HG02642 (cell line): ENCODE measurements at regions not wholly inside any gene's neighbourhood (a gene's known extent, or its start where the extent isn't known, plus 50 kb on each side); places are given as distances from the start of the nearest gene placed in this dataset.

Experiments used
- ATAC-seq: cut with Tn5 transposase; IDR thresholded peaks from one replicate; pipeline ENCODE4 v1.9.1; 2021; ENCODE audit warnings: mild to moderate bottlenecking; ENCODE audit not compliant: unreplicated experiment, poor library complexity

DNA sequence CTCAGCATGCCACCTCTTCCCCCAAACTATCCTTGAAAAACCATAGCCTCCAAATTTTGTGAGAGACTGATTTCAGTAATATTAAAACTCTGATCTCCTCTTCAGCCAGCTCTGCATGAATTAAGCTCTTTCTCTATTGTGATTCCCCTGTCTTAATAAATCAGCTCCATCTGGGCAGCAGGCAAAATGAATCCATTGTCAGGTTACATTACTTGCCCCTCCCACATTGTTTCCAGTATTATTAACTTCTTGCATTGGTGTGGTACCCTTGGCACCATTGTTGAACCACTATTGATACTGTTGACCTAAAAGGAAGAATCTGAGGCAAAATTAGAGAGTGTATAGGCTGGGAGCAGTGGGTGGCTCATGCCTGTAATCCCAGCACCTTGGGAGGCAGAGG lies 512.2 kb upstream of the VRK2 start:
- no peak for ATAC-seq

DNA sequence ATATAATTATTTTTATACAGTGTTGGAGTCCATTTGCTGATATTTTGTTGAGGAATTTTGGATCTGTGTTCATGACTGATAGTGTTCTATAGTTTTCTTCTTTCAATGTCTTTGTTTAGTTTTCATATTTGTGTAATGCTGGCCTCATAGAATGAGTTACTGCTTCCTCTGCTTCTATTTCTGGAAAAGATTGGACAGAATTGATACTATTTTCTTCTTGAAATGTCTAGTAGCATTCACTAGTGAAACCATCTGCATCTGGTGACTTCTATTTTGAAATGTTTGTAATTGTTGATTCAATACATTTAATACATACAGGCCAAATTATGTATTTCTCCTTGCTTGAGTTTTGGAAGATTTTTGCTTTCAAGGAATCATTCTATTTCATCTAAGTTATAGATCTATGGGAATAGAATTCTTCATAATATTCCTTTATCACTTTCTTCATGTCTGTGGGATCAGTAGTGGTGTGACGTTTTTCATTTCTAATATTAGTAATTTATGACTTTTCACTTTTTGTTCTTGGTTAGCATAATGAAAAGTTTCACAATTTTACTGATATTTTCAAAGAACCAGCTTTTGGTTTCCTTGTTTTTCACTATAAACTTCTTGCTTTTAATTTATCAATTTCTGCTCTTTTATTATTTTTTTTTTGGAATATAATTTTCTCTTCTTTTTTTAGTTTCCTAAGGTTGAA lies 509.9 kb upstream of the VRK2 start:
- no peak for ATAC-seq

DNA sequence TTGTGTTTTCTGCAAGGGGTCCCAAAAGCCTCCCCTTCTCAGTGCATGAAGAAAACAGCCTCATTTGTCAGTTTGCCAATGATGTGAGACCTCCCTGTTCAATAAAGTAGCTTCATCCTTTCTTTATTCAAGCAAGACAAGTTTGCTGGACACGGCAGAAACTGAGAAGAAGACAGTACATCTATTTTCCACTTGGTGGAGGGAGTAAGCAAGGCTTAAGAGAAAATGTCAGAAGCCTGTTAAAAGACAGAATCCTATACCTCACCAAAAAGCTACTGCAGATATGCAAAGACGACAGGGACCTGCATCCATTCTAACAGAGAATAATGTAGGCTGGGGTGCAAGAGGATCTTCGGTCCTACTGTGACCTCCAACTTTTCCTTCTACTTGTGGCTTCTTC lies 506.8 kb upstream of the VRK2 start:
- no peak for ATAC-seq

DNA sequence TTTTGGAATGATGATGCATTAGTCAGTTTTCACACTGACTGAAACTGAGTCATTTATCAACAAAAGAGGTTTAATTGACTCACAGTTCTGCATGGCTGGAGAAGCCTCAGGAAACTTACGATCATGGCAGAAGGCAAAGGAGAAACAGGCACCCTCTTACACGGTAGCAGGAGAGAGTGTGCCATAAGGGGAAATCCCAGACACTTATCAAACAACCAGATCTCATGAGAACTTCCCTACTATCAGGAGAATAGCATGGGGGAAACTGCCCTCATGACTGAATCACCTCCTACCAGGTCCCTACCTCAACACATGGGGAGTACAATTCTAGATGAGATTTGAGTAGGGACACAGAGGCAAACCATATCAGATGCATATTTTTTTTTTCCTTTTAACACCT lies 504.5 kb upstream of the VRK2 start:
- ATAC-seq: no peak

DNA sequence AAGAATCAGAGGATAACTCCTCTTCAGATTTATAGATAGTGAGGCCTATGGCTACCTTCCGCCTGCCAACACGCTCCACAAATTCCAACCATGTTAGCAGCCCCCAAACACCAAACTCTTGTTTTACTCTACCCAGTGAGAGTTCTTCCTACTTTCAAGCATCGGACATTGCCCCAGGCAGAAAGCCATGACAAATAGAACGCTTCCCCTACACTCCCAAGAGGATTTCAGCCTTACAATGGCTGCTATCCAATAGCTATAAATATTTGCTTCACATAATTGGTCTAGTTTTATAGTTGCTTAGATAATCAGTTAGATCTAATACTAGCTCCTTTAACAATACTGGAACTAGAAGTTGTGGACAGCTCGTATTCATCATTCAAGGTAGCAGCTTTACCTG lies 503.4 kb upstream of the VRK2 start:
- ATAC-seq: no peak

DNA sequence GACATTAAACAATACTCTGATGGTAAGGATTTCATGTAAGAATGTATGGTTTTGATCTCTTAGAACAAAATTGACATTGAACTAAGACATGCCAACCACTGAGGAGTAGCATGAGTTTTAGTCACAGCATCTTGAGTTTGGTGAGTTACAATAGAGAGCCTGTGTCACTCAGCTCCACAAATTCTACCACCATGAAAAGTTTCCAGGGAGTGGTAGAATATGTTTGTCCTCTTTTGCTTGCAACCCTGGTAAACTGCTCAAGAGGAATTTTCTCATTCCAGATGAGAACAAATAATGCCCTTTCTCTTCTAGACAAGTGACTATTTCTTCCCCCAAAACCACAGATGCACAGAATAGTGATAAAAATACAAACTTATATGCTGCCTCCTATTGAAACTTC lies 502.0 kb upstream of the VRK2 start:
- ATAC-seq: no peak

DNA sequence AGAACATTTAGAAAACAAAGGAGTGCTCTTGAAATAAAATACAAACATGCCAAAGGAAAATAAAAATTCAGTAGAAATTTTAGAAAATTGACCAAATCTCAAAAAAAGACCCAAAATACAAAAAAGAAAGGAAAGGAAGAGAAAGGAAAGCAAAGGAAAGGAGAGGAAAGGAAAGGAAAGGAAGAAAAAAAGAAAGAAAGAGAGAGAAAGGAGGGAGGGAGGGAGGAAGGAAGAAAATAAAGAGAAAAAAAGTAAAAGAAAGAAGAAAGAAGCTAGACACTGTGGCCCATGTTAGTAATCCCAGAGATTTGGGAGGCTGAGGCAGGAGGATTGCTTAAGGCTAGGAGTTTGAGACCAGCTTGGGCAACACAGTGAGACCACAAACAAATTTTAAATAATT lies 500.1 kb upstream of the VRK2 start:
- no peak for ATAC-seq

DNA sequence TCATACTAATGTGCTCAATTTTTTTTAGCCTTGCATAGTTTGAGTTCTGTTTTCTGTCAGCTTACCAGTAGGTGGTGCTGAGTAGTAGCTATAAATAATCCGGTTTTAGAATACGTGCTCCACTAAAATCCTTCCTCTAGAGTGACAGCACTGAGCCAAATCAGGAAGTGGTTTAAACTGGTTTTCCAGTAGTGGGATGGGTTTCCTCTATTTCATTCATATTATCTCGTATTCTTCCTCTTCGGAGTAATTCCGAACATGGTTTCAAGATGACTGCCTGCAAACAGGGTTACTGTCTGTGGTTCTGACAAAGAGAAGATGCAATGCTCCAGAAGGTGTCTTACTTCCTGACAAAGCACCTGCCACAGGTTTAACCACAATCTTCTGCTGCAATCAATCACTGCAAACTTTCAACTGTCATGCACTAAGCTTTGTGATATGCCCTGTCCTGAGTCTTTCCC lies 496.9 kb upstream of the VRK2 start:
- peak; percentile 77 for ATAC-seq

DNA sequence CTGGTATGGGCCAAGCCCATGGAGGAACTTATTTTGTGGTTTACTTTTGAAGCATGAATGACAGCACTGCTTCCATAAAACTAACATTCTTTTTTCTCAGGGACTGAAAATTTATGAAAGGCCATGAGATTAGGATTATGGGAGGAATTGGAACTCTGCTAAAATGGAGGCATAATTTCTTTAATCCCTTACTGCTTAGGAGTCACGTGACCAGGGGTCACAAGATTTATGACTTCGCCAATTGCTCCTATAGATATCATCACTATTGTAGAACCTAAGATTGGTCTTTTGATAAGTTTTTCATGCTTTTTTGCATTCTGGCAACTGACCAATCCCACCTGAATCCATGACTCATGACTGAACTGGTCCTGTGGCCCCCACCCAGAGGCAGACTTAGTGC lies 495.7 kb upstream of the VRK2 start:
- no peak for ATAC-seq

DNA sequence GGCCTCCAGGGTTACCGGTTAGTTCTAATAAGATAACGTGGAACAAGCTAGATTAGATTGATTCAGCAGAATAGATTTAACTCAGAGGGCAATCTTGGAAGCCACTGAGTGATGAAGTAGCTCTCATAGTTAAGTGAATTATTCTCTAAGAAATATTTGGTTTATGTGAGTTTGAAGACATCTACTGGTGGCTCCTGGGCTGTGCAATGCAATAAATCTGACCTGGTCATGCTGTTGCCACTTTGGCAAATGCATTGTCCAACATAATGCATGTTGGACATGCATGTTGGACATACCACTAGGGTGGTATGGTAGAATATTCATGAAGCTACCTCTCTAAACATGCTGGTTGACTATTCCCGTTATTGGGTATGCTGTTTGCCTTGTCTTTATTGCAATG lies 493.7 kb upstream of the VRK2 start:
- no peak for ATAC-seq

DNA sequence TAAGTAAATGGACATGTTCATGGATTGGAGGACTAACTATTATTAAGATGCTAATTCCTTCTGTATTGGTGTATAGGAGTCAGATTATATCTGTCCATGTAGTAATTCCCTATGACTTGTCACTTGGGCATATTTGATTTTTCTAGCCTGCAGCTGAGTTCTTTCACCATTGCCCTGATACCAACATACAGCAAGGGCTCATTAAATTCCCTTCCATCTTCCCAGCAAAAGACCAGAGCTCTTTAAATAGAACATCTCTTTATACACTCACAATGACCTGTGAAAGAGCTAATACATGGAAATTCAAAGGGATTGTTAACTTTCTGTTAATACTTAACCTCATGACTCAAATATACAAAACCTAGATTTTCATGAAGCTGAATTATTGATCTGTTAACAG lies 492.3 kb upstream of the VRK2 start:
- no peak for ATAC-seq

DNA sequence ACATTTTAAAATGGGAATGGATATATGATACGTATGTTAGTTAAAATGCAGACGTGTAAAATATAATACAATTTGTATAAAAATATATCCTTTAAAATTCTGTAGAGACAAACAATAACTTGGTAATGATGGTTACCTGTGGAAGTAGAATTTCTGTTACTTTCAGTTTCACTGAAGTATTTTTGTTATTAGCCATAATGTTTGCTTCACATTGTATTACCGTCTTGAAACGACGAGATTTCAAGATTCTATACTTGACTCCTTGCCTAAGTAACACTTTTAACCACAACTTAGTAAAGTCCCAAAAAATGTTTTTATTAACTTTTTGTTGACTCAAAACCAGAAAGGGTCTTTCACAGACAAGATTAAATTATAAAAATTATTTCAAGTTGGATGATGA lies 488.3 kb upstream of the VRK2 start:
- no peak for ATAC-seq

DNA sequence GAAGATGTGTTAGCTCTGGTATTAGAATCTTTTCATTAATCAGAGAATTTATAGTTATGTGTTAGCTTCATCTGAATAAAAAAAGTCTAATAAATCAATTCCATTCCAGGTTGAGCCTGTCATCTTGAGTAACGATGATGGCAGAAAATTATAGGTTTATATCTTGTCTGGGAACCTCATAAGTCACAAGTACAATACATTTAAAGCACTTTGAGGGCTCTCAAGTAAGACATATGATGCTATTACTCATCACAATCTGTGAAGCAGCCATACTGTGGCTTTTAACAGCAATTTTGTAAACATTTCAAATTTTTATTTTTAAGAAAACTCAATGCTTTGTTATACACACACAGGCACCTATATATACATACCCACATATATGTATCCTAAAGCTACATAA lies 484.1 kb upstream of the VRK2 start:
- no peak for ATAC-seq

DNA sequence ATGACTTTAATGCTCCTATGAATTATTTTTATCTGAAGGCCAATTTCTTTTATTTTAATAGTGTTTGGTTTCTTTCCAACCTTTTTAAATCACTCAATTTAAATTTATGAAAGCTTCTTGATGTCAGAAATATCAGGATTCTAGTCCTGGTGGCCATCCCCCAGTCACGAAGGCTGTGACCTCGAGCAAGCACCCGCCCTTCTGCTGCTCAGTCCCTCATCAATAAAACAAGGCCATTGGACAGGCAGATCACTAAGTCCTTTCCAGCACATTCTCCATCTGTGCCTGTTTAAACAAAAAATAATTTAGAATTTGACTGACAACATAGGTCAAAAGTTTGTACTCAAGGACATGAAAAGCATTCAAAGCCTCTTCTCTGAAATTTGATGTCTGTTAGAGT lies 483.6 kb upstream of the VRK2 start:
- no peak for ATAC-seq

DNA sequence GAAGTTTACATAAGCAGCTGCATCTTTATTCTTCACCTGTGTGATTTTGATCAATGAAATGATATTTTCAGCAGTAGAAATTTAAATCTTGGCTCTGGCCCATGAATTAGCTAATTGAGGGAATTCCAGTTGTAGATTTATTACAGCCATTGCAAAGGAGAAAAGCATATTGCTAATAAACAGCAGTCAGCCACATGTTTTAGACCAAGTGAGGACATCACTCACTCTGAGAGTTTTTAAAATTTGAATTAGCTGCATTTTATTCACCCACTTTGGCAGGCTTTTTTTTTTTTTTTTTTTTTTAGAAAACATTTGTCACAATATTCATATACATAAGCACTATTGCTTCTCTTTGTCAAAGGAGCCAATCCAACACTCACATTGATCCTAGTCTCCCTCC lies 479.4 kb upstream of the VRK2 start:
- ATAC-seq: no peak

DNA sequence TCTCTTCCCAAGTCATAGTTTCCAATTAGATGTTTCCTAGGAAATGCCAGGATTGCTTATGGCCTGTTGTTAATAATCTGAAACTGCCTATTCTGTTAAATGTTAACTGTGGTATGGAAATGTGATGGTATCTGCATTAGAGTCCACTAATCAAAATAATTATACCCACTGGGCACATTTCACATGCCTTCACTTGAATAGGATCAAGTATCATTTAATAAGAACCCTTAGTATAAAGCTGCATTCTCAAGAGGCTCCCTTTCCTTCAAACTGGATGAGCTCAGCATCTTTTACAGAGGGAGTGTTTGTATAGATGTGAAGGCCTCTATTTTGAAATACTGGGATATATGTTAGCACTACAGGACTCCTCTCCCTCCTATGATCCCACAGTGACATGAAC lies 477.2 kb upstream of the VRK2 start:
- ATAC-seq: no peak

DNA sequence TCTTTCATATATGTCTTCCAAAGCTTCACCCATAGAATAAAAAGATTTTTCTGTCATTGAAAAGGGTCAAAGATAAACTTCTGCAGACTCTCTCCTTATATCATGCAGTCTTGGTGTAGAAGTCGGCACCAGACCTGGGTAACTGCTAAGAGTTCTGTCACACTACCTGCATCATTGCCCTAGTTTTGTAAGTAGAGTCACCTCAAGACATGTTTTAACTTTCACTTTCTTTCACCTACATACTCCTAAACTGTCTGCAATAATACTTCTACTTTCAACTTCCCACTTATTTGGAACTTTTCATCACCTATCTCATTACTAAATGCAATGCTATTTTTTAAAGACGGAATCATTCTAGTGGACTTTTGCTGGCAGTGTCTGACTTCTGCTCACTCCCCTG lies 475.6 kb upstream of the VRK2 start:
- no peak for ATAC-seq

DNA sequence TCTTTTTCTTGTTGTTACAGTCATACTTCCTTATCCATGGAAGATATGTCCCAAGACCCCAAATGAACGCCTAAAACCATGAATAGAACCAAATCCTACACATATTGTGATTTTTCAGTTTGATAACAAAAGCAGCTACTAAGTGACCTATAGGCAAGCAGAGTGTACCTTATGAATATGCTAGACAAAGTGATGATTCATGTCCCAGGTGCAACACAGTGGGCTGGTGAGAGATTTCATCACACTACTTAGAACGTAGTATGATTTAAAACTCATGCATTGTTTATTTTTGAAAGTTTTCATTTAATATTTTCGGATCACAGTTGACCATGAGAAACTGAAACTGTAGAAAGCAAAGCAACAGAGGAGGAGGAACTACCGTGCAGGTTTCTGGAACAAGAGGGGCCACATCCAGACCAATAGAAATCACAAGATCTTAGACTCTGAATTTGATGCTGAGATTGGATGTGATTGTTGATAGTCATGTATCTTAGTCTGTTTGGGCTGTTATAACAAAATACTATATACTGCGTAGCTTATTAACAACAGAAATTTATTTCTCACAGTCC lies 470.8 kb upstream of the VRK2 start:
- no peak for ATAC-seq

DNA sequence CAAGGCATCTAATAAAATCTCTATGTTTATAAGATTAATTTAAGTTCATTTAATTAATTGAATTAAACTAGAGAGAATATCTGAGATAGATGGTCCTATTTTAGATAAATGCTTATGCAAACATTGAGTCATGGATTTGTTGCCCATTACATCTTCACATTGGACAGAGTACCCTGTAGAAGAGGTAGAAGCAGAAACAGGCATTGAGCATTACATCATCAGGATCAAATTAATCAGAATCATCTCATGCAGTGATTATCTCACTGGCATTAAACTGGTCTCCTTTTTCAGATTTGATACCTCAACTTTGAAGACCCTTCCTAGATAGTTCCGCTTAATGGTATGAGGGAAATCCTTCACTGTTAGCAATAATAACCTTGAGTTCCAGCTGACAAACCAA lies 469.6 kb upstream of the VRK2 start:
- ATAC-seq: no peak

DNA sequence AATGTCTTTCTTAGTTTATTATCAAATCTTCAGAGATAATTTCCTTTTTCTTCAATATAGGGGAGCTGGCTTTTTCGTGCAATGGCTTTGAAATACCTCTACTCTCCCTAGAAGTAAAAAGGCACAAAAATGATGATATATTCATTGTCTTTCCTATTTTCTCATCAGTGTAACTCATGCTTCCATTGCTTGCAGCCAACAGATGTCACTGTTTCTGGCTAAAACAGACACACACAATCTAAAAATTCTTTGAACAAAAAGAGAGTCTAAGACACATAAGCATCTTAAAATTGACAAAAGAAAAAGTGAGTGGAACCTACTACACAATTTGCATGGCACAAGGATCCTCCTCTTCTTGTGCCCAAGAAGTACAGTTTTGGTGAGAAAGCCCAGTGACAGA lies 448.7 kb upstream of the VRK2 start:
- ATAC-seq: no peak

DNA sequence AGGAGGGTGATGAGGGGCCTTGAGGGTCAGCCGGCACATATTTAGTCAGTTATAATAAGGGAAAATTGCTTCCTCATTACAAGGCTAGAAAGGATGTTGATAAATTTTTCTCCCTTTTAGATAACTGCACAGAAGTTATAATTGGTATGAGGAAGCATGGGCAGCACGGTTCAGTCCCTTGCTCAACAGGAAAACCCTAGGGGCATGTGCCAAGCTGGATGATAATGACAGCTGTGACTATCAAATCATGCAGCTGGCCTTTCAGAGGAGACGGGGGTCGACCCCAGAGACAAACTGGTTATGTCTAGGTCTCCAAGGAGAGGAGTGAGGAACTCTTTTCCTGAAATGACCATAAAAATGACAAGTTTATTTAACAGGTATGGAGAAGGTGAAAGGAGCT lies 448.1 kb upstream of the VRK2 start:
- no peak for ATAC-seq

DNA sequence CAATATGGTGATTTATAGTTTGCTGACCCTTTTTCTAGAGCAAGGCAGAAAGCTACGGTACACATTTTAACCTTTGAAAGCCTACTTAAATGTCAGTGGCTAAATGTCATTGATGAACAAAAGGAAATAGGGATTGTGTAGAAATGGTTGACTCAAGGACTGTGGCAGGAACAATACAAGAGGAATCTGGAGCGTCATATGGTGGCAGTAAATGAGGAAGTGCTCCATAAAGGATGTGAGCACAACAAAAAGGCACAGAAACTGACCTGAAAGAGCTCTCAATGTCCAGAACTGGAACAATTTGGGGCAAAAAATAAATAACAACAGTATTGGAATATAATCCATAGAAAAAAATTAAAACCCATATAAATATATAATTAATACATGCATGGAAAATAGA lies 443.9 kb upstream of the VRK2 start:
- no peak for ATAC-seq

DNA sequence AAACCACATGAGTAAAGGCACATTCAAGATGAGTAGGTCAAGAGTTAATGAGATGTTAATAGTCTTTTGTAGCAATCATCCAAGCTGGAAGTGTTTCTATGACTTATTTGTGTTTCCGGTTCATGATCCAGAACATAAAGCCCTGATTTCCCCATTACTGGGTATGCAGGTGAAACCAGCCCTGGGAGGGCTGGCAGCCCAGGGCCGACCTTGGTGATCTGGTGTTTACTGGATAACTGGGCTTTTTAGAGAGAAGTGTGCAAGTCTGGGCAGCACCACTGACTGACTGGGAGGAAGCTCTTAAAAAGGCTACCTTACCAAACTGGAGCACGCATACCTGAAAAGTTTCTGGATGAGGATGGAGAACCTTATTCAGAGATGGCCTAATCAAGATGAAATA lies 431.6 kb upstream of the VRK2 start:
- ATAC-seq: no peak
